Stimulated activated CD8-positive, alpha-beta memory T cell treated with anti-CD3 and anti-CD28 coated beads, Interleukin-15, amount 100 ng/mL, for 48 hours (primary cell): ENCODE measurements at regions not wholly inside any gene's neighbourhood (a gene's known extent, or its start where the extent isn't known, plus 50 kb on each side); places are given as distances from the start of the nearest gene placed in this dataset.
"Not testable (repeated sequence)": the region's sequence is repeated elsewhere in the genome, so short reads cannot be mapped to it uniquely, and the experiment has no call there.

Experiments
- DNase-seq, 2 donors: peaks; one replicate each; pipeline ENCODE4 v3.0.0-alpha.2; 2020; ENCODE audit warnings: low read depth in 2 of 2

DNA sequence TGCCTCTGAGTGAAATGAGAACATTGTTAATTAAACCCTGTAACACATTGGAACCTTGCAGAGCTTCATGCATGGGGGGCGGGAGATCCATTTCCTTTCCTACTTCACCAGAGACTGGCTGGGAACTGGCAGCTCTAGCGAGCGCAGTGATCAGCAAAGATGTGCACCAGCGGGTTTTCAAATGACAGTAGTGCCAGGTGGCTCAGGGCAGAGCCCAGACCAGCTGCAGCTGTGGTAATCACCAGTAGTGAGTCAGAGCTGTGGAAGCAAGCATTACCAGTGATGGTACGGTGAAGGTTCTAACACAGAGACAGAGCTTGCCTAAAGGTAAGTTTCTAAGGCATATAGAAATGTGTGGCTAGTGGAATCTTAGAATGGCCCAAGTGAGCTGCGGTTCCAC, 1009.7 kb upstream of the CELF2 start:
- no peak for DNase-seq

DNA sequence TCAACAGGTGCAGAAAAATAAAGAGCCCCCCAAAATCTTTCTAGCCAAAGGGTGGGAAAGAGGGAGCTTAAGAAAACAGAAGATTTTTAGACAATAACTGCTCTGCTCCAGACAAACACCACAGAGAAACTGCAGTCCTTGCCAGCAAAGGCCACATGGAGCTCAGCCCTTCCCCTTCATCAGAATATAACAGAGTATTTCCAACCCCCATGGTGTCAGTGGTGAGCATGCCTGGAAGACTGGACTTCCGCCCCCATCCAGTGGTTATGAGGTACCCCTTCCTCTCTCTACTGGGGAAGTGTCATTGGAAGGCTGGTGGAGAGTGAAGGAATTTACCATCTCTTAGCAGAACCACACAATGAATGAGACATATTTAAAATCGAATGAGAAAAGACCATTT, 1007.3 kb upstream of the CELF2 start:
- no peak for DNase-seq

DNA sequence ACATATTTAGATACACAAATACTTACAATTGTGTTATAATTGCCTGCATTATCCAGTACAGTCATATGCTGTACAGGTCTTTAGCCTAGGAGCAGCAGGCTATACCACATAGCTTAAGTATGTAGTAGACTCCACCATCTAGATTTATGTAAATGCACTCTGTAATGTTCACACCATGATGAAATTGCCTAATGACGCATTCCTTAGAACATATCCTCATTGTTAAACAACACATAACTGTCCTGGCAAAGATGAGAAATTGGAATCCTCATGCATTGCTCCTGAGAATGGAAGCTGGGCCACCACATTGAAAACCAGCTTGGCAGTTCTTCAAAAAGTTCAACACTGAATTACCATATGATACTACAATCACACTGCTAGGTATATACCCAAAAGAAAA, 1002.8 kb upstream of the CELF2 start:
- no peak for DNase-seq

DNA sequence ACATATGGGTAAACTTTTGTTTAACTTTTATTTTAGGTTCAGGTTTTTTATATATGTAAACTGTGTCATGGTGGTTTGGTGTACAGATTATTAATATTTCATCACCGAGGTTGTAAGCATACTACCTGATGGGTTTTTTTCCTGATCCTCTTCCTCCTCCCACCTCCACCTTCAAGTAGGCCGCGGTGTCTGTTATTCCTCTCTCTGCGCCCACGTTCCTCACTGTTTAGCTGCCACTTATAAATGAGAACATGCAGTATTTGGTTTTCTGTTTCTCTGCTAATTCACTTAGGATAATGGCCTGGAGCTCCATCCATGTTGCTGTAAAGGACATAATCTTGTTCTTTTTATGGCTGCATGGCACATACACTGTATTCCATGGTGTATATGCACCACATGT, 1000.0 kb upstream of the CELF2 start:
- no peak for DNase-seq

DNA sequence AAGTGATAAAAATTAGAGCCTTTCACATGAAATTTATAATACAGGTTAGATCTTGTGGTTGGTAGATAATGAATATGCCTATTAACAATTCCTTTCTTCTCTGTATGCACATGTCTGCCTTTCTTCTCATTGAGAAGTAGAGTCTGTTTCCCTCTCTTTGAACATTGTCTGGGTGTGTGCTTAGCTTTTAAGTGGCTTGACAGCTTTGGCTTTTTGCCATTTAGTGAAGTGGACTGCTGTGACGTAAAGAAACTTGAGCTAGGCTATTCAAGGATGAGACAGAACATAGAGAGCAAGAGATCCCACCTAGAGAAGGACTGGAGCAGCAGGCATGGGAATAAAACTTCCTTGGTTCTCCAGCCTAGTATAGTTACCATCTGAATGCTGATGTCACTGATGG, 996.7 kb upstream of the CELF2 start:
- no peak for DNase-seq

DNA sequence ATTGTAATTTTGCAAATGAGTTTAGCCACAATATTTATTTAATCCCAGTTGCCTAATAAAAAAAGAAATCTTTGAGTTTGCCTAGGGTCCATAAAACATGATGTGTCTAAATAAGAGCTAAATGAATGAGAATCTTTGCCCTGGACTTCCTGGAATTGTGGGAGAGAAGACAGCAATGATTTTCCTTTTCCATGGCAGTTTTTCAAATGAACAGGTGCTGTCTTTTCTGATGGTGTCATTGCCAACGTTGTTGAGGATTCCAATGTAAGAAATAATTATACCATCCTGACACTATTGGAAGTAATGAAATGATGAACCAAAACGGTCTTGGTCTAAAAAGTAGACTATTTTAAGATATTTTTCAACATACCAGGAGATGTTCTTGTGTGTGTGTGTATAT, 984.7 kb upstream of the CELF2 start:
- DNase-seq = no peak

DNA sequence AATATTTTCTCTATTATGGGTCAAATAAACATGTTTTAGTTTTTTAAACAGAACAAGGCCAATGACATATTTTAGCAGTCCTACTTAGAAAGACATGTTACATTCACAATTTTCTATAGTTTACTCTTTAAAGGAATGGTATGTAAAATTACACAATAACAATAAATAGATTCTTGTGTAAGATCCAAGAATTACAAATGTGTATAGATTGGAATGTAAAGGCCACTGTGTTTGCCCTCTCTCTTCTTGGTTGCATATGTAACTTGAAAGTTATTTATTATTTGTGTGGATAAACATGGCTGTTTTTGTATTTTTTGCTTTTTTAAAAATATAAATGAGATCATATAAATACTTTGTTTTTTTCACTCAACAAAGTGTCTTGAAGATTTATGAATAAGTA, 979.3 kb upstream of the CELF2 start:
- DNase-seq = no peak

DNA sequence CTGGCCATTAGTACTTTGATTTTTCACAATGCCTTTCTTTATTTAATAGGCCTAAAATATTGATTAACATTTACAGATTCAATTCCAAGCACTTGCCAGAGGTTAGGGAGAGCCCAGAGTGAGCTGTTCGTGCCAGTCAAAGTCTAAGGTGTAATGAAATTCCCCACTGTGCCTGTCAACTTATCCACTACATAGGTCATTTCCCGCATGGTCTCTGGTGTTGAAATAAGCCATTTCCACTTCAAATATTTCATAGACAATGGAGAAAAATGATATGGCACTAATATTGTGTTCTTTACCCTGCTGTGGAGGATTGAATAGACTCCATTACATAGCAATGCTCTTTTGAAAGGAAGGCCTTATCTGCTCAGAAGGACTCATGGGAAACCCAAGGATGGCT, 978.1 kb upstream of the CELF2 start:
- DNase-seq = no peak

DNA sequence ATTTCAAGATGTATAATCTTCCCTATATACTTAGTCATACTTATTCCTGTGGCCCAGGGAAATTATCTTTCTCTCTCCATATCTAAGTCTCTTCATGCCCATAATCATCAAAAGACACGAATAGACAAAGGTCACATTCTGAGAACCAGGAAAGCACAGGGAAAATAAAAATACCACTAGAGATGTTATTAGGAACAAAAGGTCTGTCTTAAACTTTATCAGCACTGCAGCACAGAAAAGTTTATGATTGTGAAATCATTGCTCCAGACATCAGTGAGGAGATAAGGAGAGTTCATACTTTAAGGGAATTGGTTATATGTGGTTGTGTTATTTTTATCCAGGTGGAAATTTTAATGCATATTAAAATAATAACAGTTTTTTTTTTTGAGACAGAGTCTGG, 974.6 kb upstream of the CELF2 start:
- DNase-seq = no peak

DNA sequence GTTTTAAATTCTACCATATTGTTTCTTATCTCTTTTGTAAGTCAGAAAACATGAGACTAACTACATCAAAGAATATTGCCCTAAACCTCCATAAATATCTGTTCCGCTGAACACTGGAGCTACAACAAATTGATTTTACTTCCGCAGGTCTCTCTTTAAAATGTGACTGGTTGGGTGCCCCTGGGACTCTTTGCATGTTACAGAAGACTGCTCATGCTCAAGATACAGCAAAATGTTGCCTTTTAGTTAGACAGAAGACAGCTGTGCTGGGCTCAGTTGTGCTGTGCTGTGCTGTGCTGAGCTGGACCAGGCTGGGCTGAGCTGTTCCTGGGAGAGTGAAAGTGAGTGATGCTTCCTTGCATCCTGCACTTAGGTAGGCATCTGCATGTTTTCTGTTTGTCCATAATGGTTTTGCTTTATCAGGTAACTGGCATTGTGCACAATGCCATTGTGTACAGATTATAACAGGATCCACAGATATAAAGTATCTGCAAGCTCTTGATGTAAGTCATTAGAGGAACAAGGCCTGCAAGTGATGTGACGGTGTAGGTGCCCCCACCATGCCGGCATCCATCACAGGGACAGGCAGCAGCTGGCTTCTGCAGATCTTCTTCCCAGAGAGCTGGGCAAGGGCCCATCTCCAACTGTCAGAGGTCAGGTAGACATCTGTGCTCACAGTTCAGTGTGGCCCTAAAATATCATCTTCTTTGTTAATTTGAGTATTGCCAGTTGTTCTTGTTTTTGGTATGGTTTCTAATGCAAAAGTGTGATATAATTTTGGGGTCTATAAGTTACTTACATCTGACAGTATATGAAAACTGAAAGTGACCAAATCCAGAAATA, 972.5 kb upstream of the CELF2 start:
- DNase-seq = no peak

DNA sequence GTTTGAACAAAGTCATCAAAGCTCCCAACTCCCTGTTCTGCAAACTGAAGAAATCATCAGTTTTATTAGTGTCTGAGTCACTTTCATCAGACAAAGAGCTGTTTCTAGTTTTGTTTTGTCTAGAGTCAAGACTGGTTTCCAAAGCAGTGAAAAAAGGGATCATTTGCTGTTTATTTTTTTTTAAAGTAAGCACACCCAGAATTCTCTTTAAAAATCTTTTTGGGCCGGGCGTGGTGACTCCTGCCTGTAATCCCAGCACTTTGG, 972.0 kb upstream of the CELF2 start:
- no peak for DNase-seq

DNA sequence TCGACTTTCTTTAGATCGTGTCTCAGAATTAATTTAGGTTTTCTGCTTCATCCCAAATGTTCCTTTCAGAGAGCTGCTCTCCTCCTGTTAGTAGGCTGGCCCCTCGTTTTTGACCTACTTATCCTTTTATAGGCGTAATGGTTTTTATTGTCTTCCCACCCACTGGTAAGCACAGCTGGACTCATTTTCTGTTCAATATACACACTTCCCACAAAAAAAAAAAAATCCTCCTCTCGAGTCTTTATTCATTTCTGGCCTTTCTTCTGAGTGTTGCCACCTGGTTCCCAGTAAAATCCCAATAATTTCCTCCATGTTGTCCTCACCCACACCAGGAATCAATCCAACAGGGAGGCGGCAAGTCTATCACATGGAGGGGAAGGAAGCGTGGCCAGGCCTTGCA, 970.2 kb upstream of the CELF2 start:
- no peak for DNase-seq

DNA sequence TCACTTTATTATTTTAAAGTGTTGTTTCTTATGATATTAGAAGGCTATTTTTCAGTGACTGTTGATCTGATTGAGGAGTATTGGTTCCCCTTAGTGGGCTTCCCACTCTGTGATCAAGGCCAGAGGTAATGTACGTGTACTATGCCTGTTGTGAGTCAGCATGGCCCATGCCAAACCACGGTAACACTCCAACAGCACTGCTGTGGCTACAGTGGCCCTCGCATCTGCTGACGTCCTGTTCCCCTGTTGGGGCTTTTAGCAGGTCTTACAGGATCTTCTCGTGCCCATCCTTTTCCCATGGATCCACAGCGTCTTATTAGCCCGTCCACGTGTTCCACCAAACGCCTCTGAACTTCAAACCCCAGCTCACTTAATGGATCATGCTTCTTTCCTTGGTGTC, 964.6 kb upstream of the CELF2 start:
- no peak for DNase-seq

DNA sequence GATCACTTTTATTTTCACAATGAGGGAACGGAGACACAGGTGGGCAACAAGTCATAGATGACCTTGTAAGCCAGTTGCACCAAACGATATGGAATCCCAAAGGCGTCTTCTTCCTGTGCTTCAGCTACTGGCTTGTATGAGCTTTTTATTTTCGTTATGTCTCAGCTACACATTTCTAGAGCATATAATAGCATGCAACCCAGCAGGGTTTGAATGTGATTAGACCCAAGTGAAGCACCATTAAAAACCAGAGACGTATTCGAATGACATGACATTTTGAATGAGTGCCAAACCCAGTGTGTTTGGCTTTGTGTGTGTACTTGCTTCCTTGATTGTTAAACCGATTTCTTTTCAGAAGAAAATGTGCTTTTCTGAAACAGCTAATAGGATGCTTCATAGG, 963.2 kb upstream of the CELF2 start:
- no peak for DNase-seq

DNA sequence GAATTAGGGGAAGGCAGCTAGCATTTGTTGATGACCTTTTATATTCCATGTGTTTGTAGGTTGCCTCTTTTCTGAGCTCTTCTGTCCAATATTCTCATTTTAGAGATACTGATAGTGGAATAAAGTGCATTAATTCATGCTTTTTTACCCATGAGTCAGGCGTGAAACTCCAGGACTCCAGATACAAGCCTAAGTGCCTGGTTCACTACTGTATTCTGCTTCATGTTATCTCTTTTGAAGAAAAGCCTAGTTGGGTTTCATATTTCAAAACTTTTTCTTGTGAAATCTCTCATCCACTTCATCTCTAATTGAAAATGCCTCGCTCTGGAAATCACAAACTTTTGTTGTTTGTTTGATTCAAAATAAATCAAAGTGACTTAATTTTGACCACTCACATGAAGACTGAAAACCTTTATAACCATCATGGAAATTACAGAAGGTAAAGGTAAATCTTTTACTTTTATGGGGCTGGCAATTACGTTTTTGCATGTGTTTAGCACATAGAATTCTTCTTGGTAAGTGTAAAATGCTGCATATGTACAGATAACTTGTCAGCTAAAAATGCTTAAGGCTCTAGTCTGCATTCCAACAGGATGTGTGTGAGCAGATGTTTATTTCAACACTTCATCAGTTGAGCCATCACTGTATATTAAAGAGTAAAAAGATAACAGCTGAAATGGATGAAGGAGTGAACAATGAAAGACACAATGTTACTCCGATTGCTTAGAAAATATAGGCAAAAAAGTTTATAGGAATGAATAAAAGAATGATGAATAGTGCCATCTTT, 961.8 kb upstream of the CELF2 start:
- no peak for DNase-seq

DNA sequence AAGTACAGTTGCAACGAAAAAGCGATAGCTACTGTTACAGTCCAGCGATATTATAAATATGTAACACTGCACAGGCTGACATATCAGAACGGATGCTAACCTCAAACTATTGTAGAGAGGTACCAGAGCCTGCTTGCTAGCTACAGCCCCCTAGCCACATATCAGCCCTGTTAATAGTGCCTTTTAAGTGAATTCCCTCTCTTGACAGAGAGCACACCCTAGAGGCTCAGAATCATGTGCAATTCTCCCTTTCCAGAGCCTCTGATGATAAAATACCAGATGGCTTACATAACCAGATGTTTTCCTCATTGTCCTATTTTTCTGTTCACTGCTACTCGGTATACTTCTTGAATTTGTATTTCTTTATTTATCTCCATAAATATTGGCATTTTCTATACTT, 960.7 kb upstream of the CELF2 start:
- DNase-seq = no peak

DNA sequence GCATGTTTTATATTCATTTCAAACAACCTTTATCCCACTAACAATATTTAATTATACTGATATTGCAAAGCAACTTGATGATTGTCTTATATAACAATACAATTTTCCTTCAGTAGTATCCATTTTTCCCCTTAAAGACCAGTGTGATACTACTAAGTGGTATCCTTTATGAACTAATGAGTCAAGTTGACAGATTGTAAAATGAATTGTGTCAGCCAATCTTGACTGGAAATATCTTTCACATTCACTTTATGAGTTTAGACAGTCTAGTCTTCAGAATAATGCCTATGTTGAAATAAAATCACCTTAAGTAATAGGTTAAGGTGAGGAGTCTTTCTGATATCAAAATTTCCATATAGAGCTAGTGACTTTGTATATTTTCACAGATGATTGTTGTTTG, 950.0 kb upstream of the CELF2 start:
- DNase-seq = no peak

DNA sequence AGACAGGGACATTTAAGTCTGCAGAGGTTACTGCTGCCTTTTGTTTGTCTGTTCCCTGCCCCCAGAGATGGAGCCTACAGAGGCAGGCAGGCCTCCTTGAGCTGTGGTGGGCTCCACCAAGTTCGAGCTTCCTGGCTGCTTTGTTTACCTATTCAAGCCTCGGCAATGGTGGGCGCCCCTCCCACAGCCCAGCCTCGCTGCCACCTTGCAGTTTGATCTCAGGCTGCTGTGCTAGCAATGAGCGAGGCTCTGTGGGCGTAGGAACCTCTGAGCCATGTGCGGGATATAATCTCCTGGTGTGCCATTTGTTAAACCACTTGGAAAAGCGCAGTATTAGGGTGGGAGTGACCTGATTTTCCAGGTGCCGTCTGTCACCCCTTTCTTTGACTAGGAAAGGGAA, 942.8 kb upstream of the CELF2 start:
- DNase-seq = not testable (repeated sequence)

DNA sequence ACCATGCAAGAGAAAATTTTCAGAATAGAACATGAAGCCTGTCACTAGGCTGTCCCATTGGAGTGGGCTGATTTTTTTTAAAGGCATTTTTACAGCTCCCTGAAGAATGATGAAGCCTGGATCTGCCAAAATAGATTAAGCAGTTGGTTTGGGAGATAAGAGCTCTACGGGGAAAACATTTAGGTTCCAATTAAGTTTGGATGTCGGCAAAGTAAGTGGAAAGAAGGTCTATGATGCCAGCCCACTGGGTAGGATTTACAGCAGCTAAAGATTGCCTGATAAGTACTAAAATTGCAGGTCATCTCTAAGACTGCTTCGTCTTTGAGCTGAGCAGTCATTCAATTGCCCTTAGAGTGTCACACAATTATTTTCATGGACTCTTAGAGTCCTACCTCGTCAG, 939.2 kb upstream of the CELF2 start:
- no peak for DNase-seq

DNA sequence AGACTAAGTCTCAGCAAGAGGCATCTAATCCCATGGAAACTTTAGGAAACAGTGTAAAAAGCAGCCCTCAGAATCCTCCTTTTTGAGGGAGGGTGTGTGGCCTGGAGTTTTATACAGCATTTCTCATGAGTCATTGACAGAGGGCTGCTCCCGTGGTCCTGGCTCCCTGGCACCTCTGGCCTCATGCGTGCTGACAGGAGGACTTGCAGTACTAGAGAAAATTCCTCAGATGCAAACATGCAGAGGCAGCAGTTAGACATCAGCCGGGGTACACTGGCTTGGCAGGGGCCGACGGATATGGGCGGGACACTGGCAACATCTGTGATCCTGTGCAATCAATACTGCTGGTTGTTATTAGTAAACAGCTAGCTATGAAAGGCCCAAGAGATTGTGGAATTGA, 925.1 kb upstream of the CELF2 start:
- DNase-seq = no peak

DNA sequence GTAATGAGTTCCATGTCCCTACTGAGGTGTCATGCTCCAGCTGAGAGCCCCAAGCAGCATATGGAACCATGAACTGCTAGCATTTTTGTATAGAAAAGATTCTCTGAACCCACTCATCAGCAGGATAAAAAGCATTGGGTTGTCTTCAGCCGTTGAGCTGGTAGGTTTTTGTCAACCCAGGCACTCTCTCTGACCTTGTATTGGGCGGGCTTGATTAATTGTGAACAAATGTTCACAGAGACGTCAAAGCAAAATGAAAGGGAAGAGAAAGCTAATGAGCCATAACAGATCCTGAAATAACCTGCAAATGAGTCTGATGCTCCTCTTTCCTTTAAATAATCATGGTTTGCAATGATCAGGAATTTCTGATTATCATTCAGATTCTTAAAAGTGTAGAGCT, 924.7 kb upstream of the CELF2 start:
- DNase-seq = no peak

DNA sequence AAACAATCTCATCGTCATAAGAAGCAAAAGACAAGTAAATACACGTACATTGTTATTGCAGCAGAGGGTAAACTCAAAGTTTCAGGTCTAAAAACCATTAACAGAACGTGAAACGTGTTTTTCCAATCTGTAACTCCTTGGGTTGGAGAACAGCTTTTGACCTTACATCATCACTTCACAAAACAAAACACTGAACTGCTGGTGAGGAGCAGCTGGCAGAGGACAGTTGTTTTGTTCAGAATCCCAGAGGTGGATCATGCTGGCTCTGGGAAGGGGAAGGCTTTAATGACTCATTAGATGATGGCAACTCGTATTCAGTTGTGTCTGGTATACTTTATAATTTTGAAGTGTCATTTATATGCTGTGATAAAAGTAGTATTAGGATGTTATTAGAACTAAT, 923.0 kb upstream of the CELF2 start:
- DNase-seq = no peak

DNA sequence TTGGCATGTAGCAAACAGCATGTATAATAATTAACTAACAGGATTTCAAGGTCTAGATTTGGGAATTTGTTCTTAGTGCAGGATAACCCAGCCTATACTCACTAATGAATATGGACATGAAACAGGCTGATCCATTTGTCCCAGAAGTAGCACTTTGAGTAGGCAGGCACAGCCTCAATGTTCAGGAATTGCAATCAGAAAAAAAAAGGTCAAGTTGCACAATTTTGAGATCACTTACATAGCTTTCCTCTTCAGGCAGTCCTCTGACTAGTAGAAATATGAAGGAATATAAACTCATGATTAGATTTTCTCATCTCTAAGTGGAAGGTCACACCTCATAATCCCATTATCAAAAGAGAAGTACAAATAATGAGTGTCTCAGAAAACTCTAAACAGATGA, 921.4 kb upstream of the CELF2 start:
- DNase-seq = no peak

DNA sequence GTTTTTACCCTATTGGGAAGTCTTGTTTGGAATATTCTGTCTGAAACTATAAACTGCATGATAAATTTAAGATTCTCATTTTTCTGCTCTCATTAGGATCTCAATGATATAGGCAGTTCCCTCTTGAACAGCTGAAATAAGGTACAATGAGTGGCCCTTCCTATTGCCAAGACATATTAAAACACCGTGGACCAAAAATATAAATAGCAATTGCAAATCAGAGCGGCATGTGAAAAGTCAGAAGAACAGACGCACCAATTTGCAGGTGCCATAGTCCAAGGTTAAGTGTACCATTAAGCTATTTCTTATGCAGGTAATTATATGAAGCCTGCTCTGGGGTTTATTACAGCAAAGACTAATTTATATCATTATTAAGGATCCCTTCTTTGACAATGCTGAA, 920.8 kb upstream of the CELF2 start:
- DNase-seq = no peak
